ENCODE measurements at regions not wholly inside any gene's neighbourhood (a gene's known extent, or its start where the extent isn't known, plus 50 kb on each side); places are given as distances from the start of the nearest gene placed in this dataset.

DNA sequence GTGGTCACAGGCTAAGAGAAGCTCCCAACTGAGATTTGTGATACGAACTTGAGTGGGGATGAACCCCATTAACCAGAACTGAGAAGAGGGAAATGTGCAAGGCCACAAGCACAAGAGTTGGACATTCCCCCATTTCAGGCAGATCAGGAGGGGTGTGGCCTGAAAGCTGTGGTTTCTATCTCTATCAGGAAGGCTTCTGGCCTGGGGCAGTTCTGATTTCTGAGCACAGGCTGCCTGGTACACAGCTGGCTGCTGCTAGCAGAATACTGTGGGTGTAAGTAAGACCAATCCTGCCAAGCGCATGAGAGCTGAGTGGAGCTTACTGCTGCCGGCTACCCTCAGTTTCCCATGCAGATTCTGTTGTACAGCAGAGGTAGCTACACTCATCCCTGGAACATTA is 484.6 kb downstream of the SATB2 start:
- TF ChIP-seq, protein P1, sequence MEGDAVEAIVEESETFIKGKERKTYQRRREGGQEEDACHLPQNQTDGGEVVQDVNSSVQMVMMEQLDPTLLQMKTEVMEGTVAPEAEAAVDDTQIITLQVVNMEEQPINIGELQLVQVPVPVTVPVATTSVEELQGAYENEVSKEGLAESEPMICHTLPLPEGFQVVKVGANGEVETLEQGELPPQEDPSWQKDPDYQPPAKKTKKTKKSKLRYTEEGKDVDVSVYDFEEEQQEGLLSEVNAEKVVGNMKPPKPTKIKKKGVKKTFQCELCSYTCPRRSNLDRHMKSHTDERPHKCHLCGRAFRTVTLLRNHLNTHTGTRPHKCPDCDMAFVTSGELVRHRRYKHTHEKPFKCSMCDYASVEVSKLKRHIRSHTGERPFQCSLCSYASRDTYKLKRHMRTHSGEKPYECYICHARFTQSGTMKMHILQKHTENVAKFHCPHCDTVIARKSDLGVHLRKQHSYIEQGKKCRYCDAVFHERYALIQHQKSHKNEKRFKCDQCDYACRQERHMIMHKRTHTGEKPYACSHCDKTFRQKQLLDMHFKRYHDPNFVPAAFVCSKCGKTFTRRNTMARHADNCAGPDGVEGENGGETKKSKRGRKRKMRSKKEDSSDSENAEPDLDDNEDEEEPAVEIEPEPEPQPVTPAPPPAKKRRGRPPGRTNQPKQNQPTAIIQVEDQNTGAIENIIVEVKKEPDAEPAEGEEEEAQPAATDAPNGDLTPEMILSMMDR (optimal IDR thresholded peaks at IDR 0.05 in 1 of 3, IDR thresholded peaks at IDR 0.05 in 1 of 3, conservative IDR thresholded peaks at IDR 0.05 in 1 of 3; ENCODE audit: extremely low read depth in 1 of 3, insufficient read depth in 2 of 3, low read length in 3 of 3), result no peak
- no peak for TF ChIP-seq EZH2 (IDR thresholded peaks at IDR 0.05; ENCODE audit: low read length)

Measured in keratinocyte (primary cell).